ENCODE measurements at regions not wholly inside any gene's neighbourhood (a gene's known extent, or its start where the extent isn't known, plus 50 kb on each side); places are given as distances from the start of the nearest gene placed in this dataset.
"Not testable (repeated sequence)": the region's sequence is repeated elsewhere in the genome, so short reads cannot be mapped to it uniquely, and the experiment has no call there.

GRCh38 chr14:103280278-103280928, 53.6 kb upstream of the EIF5 start:
- DNase-seq (ENCODE audit: low read depth), result no peak
- peaks cover 12% of the 10 kb centered on the region for H3K27me3 ChIP-seq (ENCODE audit: control insufficient read depth, insufficient read depth, low read length)
- no peaks in the 10 kb centered on the region for H3K36me3 ChIP-seq (ENCODE audit: control insufficient read depth, insufficient read depth, low read length)
- no peak overlapping the region for H3K4me3 ChIP-seq (ENCODE audit: low read depth, low read length)
- TF ChIP-seq, protein P1, sequence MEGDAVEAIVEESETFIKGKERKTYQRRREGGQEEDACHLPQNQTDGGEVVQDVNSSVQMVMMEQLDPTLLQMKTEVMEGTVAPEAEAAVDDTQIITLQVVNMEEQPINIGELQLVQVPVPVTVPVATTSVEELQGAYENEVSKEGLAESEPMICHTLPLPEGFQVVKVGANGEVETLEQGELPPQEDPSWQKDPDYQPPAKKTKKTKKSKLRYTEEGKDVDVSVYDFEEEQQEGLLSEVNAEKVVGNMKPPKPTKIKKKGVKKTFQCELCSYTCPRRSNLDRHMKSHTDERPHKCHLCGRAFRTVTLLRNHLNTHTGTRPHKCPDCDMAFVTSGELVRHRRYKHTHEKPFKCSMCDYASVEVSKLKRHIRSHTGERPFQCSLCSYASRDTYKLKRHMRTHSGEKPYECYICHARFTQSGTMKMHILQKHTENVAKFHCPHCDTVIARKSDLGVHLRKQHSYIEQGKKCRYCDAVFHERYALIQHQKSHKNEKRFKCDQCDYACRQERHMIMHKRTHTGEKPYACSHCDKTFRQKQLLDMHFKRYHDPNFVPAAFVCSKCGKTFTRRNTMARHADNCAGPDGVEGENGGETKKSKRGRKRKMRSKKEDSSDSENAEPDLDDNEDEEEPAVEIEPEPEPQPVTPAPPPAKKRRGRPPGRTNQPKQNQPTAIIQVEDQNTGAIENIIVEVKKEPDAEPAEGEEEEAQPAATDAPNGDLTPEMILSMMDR (IDR thresholded peaks at IDR 0.05; ENCODE audit: insufficient read depth, low read length, poor library complexity, severe bottlenecking), result no peak

DNA sequence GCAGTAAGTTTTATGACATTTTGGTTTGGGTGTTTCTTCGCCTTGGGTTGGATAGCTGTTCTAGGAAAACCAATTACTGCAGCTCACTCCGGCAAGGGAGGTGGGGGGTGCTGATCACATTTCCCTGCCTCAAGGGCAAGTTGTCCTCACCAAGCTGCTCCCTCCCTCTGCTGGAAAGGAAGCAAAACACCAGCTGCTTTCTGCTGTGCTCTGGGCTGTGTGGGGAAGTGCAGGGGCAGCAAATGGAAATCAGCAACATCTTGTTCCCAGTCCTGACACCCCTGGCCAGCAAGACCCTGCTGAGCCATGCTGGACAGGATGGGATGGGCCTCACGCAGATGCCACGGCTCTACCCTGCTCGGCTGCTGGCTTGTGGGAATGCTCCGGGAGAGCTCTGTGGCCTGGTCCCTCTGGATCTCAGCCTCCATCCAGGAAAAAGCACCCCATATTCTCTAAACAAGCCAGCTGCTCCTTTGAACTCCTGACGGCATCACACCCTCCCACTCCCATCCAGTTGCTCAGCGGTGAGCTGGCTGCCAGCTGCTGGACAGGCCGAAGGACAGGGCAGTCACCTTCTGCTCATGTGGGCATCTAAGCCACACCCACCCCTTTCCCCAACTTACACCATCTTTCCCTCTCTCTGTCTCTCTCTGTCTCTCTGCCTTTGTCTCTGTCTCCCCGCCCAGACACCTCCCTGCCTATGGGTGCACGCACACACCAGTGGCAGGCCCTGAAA, 52.4 kb upstream of the EIF5 start:
- Histone ChIP-seq H3K27me3 (ENCODE audit: control insufficient read depth, insufficient read depth, low read length) (peaks cover 12% of the 10 kb centered on the region), H3K4me3 (ENCODE audit: low read depth, low read length) (no peak overlapping the region), H3K36me3 (ENCODE audit: control insufficient read depth, insufficient read depth, low read length) (no peaks in the 10 kb centered on the region)
- TF ChIP-seq, protein P1 (IDR thresholded peaks at IDR 0.05; ENCODE audit: insufficient read depth, low read length, poor library complexity, severe bottlenecking), result peak; percentile 61
- no peak for DNase-seq (ENCODE audit: low read depth)

GRCh38 chr14:103282309-103282708, 51.7 kb upstream of the EIF5 start:
- DNase-seq (ENCODE audit: low read depth); H3K4me3 ChIP-seq (ENCODE audit: low read depth, low read length); H3K36me3 ChIP-seq (ENCODE audit: control insufficient read depth, insufficient read depth, low read length): not testable (repeated sequence)
- peaks cover 12% of the 10 kb centered on the region for H3K27me3 ChIP-seq (ENCODE audit: control insufficient read depth, insufficient read depth, low read length)

- TF ChIP-seq, protein P1 (IDR thresholded peaks at IDR 0.05; ENCODE audit: insufficient read depth, low read length, poor library complexity, severe bottlenecking), result no peak
- Histone ChIP-seq H3K27me3 (ENCODE audit: control insufficient read depth, insufficient read depth, low read length) (peaks cover 12% of the 10 kb centered on the region), H3K36me3 (ENCODE audit: control insufficient read depth, insufficient read depth, low read length) (no peaks in the 10 kb centered on the region), H3K4me3 (ENCODE audit: low read depth, low read length) (no peak overlapping the region)
- no peak for DNase-seq (ENCODE audit: low read depth)
Observed at GRCh38 chr14:103282932-103283331, 51.1 kb upstream of the EIF5 start.

DNA sequence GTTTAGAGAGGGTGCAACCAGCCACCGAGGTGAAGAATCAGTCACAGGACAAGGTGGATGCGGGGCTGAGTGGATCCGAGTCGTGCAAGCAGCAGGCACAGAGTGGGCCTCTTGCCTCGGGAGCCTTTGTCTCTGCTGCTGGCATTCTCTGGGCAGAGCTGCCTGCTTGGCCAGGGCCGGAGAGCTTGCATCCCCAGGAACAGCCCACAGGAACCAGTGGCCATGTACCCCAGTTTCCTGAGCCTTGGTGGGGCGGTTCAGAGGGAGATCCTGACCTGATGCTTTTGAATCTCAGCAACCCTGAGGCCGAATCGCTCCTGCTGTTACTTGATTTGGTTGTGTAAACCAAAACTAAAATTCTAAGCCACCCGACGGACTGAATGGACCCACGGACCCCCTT, 50.1 kb upstream of the EIF5 start:
- TF ChIP-seq, protein P1 (IDR thresholded peaks at IDR 0.05; ENCODE audit: insufficient read depth, low read length, poor library complexity, severe bottlenecking), result no peak
- DNase-seq (ENCODE audit: low read depth), result no peak
- H3K27me3 ChIP-seq (ENCODE audit: control insufficient read depth, insufficient read depth, low read length), result peaks cover 6% of the 10 kb centered on the region
- H3K36me3 ChIP-seq (ENCODE audit: control insufficient read depth, insufficient read depth, low read length), result no peaks in the 10 kb centered on the region
- no peak overlapping the region for H3K4me3 ChIP-seq (ENCODE audit: low read depth, low read length)

Measured in kidney epithelial cell (primary cell).